GM21360 (cell line): ENCODE measurements at regions not wholly inside any gene's neighbourhood (a gene's known extent, or its start where the extent isn't known, plus 50 kb on each side); places are given as distances from the start of the nearest gene placed in this dataset.
"Not testable (repeated sequence)": the region's sequence is repeated elsewhere in the genome, so short reads cannot be mapped to it uniquely, and the experiment has no call there.

Source experiments
- ATAC-seq: cut with Tn5 transposase; IDR thresholded peaks from one replicate; pipeline ENCODE4 v1.9.1; 2021; ENCODE audit warnings: mild to moderate bottlenecking, moderate library complexity; ENCODE audit not compliant: unreplicated experiment

DNA sequence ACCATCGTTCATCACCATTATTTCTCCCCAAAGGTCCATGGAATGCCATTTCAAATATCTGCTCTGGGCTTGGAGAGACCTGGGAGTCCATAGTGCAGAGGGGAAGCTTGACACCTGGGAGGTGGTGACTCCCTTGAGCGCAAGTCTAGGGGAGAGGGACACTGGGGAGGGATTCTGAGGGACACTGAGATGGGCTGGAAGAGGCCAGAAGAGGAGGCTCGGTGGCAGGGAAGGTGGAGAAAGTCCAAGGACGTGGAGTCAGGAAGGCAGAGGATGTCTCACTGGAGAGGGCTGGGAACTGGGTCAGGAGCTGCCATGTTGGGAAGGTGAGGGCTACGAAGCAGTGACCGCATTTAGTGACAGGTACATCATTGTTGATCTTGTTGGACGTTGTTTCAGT, 160.3 kb upstream of the MVB12B start:
- ATAC-seq: no peak

DNA sequence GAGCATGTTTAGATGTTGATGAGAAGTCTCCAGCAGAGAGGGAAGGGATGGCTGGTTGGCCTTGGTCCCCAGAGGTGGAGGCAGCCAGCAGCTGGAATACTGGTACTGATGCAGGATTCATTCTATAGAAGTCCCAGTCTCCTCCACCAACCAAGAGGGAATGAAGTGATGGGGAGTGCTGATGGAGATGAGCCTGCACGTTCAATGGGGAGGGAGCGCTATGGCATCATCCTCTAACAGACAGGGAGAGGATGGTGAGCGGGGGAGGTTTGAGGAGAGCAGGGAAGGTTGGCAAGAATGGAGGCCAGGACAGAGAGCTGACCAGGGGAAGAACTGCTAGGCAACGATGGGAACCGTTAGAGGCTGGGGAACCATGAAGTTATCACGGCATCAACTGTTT, 159.8 kb upstream of the MVB12B start:
- no peak for ATAC-seq

DNA sequence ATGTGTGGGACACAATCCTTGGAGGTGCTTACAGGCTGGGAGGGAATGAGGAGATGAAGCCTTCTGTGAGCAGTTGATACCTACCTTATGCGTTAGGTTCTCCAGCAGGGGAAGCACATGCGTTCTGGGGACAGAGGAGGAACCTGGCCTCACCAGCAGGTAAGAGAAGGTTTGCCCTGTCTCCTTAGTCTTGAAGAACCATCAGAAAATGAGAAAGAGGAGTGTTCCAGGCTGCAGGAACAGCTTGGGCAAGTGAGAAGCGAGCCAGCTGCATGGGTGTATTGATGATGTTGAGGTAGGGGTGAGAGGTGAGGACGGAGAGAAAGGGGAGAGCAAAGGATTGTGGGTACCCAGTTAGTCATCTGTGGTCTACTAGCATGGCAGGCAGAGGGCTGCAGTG, 156.9 kb upstream of the MVB12B start:
- ATAC-seq: no peak

DNA sequence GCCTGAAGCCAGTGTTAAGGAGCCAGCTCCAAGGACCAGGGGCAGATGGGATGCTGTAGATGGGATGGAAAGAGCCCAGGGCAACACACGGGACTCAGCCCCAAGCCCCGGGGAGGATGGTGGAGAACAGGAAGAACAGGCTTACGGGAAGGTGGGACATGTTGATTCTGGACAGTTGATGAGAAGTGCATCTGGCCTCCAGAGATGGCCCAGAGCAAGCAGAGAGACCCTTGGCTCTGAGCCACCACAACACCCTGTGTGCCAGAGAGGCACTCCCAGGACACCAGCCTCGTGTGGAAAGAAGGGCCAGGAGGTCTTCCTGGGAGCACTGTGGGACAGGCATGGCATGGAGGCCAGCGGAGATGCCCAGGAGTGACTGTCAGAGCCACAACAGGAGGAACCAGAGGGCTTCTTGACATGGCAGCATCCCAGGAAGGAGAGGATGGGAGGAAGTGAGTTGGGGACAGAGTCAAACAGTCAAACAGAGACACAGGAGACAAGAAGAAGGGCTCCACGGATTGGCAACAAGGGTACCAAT, 156.3 kb upstream of the MVB12B start:
- no peak for ATAC-seq

DNA sequence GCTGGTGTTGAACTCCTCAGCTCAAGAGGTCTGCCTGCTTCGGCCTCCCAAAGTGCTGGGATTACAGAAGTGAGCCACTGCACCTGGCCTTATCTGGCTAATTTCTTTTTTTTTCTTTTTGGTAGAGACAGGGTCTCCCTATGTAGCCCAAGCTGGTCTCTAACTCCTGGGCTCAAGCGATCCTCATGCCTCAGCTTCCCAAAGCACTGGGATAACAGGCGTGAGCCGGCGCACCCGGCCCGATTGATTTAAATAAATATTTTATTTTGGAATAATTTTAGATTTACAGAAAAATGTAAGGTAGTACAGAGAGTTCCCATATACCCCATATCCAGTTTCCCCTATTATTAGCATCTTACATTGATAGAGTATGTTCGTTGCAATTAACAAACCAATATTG, 155.0 kb upstream of the MVB12B start:
- no peak for ATAC-seq

DNA sequence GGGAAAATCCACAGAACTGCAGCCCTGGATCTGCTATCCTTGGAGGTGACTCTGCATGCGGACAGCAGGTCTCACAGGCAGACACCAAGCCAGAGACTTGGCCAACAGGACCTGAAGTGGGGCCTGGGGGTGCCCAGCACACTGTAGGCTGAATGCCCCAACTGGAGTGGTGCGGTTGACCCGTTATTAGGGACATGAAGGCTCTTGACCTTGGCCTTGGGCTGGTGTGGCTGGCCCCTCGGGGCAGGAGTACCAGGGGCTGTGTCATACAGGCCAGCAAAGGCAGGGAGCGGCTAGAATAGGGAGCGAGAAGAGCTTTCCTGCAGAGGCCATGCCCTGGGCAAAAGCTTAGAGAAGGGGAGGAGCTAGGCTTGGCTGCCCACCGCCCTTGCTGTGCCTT, 153.2 kb upstream of the MVB12B start:
- no peak for ATAC-seq

DNA sequence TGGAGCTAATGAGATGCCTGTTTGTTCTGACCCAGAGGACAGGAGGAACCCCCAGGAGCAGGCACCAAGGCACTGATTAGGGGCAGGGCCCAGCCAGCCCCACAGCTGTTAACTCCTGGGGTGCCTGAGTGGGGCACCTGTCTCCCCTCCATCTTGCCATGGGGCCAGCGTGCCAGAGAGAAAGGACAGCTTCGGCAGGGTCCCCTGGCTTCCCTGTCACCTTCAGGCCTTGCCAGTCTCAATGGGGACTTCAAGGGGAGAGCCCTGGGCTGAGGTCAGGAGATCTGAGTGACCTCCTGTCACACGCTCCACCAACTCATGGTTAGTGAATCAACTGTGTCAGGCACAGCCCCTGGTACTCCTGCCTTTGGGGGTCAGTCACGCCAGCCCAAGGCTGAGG, 152.7 kb upstream of the MVB12B start:
- ATAC-seq: no peak

DNA sequence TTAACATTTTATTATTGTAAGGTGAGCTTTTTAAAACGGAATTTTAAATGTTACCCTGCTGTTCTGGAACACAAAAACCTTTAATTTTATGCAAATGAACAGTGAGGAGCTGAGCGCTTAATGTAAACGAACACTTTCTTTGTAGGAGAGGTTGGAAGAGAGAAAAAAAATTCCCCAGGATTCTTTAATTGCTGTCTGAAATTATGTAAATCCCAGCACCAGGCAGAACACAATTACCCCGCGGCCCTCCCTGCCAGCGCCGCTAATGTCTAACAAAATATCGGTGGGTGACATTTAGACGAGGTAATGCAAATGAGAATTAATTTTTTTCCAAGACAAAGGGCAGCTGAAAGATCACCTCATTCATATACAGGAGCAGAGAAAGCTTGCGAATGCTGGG, 143.4 kb upstream of the MVB12B start:
- ATAC-seq: no peak

DNA sequence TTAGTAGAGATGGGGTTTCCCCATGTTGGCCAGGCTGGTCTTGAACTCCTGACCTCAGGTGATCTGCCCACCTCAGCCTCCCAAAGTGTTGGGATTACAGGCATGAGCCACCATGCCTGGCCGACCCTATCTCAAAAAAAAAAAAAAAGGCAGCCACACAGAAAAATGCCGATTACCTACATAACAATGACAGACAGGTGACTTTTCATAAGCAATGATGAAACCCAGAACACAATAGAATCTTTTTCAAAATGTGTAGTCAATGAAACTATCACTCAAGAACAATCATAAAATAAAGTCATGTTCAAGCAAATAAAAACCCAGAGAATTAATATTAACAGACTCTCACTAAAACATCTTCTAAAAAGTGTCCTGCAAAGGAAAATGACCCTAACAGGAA, 135.6 kb upstream of the MVB12B start:
- not testable (repeated sequence) for ATAC-seq

DNA sequence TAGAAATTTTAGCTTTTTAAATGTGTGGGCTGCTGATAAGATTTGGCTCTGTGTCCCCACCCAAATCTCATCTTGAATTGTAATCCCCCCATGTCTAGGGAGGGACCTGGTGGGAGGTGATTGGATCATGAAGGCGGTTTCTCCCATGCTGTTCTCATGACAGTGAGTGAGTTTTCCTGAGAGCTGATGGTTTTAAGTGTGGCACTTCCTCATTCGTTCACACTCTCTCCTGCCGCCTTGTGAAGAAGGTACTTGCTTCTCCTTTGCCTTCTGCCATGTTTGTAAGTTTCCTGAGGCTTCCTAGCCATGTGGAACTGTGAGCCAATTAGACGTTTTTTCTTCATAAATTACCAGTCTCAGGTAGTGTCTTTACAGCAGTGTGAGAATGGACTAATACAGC, 127.8 kb upstream of the MVB12B start:
- no peak for ATAC-seq

DNA sequence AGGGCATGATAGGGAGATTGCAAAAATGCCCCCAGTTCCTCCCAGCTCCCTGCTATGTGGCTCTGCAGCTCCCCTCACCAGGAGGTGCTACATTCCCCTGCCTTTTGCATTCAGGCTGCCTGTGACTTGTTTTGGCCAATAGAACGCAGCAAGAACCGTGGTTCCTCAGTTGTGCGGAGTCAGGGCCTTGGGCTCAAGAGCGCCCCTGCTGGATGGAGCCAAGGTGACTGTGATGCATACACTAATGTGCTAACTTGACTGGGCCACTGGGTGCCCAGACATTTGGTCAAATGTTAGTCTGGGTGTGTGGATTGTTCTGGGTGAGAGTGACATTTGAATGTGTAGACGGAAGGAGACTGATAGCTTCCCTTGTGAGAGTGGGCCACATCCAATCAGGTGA, 123.3 kb upstream of the MVB12B start:
- ATAC-seq: no peak

DNA sequence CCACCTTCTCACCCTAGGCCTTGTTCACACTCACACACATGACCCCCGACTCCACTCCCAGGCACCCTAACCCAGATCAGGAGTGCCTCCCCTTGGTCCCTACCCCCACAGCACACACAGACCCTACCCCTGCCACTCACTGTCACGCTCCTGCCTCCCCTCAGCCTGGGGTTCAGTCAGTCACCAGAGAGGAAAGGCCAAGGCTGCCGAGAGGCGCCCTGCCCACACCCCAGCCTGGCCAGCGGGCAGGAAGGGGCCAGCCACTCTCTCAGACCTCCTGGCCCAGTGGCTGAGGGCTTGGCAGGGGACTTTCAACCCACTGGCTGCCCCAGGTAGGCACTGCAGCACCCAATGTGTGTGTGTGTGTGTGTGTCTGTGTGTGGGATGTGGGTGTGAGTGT, 122.4 kb upstream of the MVB12B start:
- ATAC-seq: no peak

DNA sequence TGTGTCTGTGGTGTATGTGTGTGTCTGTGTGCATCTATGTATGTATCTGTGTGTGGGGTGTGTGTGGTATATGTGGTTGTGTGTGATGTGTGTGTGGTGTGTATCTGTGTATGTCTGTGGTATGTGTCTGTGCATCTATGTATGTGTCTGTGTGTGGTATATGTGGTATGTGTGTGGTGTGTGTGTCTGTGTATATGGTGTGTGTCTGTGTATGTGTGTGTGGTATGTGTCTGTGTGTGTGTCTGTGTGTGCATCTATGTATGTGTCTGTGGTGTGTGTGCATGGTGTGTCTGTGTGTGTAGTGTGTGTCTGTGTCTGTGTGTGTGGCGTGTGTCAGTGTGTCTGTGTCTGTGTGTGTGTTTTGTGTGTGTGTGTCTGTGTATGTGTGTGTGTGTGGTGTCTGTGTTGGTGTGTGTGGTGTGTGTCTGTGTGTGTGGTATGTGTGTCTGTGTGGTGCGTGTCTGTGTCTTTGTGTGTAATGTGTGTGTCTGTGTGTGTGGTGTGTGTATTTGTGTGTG, 121.9 kb upstream of the MVB12B start:
- no peak for ATAC-seq

DNA sequence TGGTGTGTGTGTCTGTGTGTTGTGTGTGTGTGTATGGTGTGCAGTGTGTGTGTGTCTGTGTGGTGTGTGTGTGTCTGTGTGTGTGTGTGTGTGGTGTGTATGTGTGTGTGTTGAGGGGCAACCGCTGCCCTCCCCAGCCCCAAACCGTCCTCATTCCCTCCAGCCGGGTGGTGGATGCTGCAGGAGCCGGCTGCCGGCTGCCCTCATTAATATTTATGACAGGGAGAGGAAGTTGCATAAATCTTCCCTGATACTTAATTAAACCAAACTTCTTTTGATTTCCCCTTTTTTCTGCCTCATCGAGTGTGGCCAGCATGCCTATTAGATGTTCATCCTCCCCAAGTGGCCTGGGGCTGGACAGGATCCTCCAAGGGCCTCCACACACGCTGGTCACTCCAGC, 121.4 kb upstream of the MVB12B start:
- ATAC-seq: no peak

DNA sequence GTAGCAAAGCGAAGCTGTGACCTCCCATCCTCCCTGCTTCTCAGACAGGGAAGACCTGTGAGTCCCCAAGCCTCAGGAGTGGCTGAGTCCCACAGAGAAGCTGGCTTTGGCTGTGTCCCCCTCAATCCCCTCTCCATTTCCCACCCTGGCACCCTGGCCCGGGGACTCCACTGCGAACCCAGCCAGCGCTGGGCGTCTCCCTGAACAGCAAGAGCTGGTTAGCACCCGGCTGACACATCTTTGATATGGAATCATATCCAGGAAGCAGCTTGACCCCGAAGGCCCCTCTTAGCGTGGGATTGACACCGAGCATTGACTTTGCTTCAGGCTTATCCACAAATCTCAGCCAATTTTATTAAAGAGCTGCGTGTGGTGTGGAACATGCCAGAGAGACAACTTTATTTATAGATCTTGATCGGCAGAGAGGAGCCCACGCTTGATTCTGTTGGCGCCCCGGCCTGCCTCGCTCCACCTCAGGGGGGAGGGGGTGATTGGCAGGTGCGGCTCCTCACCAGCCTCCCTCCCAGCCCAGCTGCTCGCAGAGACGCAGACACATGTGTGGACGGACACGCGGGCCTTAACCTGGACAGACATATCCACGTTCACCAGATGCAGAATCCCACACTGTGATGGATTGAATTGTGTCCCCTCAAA, 120.7 kb upstream of the MVB12B start:
- no peak for ATAC-seq

DNA sequence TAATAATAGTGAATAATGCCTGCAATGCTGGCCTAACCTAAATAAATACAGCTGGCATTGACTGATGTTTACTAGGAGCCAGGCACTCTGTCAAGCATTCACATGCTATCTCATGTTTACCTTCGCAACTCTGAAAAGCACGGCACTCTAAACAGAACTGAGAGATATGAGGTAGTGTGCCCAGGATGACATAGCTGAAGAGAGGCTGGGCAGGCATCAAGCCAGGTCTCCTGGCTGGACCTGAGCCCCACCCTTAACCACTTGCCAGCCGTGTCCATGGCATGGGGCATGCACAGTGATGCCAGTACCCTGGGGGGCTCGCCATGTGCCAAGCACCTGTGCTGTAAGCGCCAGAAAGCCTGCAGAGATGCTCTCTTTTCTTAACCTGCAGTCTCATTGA, 119.4 kb upstream of the MVB12B start:
- ATAC-seq: no peak

DNA sequence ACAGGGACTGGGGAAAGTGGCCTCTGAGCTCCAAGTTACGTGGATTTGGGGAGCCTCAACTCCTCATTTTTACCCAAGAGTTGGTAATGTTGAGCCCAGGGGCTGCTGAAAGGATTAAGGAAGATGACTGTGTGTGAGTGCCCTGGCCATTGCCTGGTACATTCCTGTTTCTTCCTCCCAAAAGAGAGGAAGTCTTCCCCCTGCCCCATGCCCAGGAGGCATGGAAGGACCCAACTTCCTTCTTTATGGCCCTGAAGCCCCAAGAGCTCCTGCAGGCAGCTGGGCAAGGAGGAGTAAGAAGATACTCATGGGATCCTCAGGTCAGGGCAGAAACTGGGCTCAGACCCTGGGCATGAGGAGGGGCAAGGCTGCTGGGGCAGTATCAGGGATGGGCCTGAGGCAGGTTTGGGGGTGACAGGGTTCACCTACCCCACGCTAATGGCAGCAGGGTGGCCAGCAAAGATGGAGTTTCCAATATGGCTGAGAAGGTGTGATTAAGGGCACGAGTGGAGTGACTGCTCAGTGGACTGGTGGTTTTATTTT, 118.3 kb upstream of the MVB12B start:
- no peak for ATAC-seq

DNA sequence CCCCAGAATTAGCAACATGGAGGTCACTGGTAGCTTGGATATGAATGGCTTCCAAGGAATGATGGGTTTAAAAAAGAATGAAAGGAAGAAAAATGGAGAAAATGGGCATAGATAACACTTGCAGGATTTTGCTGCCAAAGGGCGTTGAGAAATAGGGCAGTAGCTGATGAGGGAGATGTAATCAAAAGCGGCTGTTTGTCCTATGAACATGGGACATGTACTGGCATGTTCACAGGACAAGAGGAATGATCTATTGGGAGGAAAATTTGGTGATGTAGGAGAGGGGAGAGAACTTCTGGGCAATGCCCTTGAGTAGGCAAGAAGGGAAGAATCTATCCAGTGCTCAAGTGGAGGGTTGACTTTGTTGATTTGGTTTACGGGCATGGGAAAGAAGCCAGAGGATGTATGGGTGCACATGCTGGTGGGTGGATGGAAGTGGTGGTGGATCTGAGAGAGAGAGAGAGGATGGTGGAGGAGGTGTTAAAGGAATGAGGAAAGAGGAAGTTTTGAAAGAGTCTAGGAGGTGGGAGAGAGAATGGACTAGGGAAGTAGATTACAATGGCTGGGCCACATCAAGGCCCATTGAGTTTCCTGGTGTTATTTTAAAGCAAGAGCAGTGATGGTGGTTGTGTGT, 115.1 kb upstream of the MVB12B start:
- ATAC-seq: no peak

DNA sequence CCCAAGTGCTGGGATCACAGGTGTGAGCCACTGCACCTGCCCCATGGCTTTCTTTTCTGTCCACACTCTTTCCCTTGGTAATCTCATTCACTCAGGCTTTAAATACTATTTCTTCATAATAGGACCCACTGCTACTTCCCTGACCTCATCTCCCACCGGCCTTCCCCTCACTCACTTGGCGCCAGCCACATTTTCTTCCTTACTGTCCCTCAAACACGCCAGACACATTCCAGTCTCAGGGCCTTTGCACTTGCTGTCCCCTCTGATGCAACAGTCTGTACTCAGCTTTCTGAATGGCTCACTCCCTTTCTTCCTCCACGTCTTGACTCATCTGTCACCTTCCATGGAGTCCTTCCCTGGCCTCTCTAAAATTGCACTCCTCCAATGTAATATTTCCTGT, 111.1 kb upstream of the MVB12B start:
- no peak for ATAC-seq

DNA sequence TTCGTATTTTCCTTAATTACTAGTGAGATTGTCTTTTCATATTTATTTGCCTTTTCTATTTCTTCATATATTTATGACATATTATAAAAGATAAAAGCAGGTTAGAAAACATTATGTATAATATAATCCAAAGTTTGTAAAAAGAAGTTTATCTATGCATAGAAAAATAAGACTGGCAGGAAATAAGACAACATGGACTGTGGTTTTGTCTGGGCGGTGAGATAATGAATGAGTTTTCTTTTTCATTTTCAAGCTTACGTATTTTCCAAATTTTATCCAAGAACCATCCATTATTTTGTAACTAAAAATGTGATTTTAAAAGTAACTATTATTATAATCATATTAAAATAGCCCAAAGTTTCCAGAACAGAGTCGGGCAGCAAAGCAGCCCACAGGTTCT, 109.8 kb upstream of the MVB12B start:
- ATAC-seq: no peak

DNA sequence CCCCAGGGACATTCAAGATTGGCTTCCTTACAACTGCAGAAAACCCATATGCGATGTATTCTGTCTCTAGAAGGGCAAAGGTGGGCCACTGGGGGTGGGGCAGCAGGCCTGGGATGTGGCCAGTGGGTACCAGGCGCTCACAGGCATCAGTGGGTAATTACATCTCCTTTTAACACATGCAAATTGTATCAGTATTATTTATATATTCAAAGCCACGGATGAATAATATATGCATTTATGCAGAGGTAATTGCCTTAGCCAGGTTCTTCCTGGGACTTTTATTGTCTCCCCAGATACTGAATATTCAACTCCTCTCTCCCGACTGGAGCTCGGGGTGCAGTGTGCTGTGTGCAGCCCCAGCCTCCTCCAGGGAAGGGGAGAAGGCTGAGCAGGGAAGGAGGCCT, 109.4 kb upstream of the MVB12B start:
- ATAC-seq: no peak

DNA sequence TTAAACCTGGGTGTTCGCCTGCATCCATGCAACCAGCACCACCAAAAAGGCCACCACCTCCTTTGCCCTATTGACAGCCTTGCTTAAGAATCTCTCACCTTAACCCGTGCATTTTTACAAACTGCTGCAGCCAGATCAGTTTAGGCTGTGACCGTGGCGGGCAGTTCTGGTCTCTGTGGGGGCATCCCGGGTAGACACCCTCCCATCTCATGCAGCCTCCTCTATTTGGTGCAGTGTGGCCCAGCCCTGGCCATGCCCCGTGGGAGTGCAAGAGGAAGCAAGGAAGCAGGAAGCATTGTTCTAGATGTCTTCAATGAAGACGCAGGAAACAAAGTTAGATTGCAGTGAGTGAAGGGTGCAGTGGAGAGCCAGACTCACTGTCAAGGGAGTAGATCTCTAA, 108.8 kb upstream of the MVB12B start:
- no peak for ATAC-seq
